ENCODE measurements at regions not wholly inside any gene's neighbourhood (a gene's known extent, or its start where the extent isn't known, plus 50 kb on each side); places are given as distances from the start of the nearest gene placed in this dataset.
"Not testable (repeated sequence)": the region's sequence is repeated elsewhere in the genome, so short reads cannot be mapped to it uniquely, and the experiment has no call there.

DNA sequence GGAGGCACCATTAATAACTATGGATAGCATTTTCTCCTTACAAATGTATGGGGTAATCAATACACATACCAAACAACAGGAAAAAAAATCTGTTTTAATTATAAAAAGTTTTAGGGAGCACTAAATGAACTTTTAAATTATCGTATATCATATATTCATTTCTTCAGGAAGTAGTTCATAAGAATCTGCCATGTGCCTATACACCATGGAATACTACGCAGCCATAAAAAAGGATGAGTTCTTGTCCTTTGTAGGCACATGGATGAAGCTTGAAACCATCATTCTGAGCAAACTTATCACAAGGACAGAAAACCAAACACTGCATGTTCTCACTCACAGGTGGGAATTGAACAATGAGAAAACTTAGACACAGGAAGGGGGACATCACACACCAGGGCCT lies 162.1 kb upstream of the RASA1 start:
- DNase-seq (ENCODE audit: low spot score) = no peak

DNA sequence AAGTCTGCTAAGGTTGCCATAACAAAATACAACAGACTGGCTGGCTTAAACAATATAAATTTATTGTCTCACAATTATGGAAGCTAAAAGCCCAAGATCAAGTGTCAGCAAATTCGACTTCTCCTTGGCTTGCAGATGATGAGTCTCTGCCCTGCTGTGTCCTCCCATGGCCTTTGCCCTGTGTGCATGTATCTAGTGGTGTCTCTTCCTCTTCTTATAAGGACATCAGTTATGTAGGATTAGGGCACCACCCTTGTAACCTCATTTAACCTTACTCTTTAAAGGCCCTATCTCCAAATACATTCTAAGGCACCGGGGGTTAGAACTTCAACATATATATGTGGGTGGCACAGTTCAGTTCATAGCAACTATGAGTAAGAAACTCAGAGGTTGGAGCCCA lies 157.9 kb upstream of the RASA1 start:
- DNase-seq (ENCODE audit: low spot score) = no peak

DNA sequence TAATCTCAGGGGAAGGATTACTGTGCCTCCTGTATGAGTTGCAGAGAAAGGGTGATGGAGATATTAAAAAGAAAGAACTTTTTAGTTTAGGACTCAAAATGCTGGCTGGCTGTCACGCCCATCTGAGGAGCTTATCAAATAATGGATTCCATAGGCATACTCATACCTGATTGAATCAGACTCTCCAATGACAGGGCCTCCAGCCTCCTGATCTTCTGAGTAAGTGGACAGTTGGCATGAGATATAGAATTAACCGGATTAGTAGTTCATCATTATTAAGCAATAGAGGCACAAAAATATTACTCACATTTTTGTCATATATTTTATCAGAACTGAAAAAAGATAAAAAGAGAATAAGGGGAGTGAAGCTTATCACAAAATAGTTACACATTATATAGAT lies 157.0 kb upstream of the RASA1 start:
- DNase-seq (ENCODE audit: low spot score) = no peak

DNA sequence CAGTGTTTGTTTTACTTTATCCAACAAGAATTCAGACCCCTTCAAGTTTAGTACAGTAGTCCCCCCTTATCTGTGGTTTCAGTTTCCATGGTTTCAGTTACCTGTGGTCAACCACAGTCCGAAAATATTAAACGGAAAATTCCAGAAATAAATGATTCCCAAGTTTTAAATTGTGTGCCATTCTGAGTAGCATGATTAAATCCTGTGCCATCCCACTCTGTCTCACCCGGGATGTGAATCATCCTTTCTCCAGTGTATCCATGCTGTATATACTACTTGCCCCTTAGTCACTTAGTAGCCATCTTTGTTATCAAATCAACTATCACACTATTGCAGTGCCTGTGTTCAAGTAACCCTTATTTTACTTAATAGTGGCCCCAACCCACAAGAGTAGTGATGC lies 153.8 kb upstream of the RASA1 start:
- peak; percentile 46 for DNase-seq (ENCODE audit: low spot score)

DNA sequence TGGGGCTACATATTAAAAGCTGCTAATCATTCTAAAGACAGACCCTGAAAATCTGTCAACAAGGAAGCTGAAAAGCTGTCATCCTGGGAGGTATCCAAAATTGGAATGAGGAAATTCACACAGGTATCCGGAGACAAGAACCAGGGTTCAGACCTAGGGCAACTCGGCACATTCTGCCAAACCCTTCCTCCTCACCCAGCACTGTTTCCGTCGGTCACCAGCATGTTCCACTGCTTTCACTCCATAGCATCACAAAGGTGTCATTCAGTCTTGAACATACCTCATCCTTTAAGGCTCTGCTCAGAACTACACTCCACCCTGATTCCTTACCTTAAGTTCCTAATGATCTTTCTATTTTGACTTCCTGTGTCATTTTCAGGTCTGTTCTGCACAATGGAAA lies 153.1 kb upstream of the RASA1 start:
- DNase-seq (ENCODE audit: low spot score) = no peak

DNA sequence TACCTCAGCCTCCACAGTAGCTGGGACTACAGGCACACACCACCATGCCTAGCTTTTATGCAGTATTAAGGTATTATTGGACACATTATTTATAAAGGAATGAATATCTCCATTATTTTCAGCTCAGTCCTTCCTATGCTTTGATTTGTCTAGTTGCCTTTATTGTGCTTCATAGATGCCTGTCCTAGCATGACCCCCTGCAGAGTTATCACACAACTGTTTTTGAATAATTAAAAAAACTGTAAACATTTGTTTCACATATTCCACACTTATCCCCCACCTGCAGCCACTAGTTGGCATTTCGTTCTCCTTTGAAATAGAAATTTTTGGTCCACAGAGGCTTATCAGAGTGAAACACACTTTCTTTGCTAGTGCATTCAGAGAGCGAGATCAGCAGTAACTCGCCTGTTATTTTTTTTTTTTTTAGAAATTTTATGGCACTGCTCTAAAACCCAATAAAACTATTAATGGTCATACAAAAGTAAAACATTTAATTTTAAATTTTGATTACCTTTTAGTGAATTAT lies 151.8 kb upstream of the RASA1 start:
- DNase-seq (ENCODE audit: low spot score) = no peak

DNA sequence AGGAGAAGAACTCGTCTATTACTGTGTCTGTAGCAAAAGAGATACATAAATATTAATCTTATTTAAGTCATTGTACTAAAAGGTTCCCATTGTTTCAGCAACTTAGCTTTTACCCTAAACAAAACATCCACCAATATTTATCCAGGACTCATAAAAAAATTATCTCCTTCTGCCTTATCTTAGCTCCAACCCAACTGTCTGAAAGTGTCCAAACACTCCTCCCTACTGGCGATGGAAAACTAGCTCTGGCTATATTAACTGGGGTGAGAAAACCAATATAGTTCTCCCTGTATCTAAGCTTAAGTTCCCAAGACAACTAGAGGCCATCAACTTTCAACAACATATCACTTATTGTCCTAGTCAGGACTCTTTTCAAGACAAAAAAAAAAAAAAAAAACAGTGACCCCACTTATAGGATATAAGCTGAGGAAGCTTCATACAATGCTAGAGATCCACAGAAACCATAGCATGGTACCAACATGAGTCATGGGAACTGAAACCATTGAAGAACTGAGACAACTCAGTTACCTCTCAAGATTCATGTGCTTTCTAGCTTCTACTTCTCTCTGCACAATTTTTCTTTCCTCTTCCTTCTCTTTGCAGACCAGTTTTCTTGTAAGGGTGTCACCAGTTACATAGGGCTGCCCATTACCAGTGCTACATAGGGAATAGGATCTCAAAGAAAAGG lies 150.7 kb upstream of the RASA1 start:
- no peak for DNase-seq (ENCODE audit: low spot score)

DNA sequence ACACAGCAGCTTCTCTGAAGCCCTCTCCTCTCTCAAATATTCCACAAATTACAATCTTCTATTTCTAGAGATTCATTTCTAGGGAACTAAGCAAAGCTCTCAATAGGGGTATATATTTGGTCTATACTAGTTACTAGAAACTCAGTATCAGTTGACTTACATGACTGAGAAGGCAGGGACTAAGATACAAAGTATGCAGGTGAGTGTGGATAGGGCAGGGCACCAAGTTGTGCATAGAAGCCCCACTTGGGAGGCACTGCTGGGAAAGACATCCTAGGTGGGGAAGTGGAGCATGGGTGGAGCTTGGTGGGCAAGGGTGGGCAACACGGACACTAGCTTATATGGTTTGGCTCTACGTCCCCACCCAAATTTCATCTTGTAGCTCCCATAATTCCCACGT lies 148.1 kb upstream of the RASA1 start:
- no peak for DNase-seq (ENCODE audit: low spot score)

DNA sequence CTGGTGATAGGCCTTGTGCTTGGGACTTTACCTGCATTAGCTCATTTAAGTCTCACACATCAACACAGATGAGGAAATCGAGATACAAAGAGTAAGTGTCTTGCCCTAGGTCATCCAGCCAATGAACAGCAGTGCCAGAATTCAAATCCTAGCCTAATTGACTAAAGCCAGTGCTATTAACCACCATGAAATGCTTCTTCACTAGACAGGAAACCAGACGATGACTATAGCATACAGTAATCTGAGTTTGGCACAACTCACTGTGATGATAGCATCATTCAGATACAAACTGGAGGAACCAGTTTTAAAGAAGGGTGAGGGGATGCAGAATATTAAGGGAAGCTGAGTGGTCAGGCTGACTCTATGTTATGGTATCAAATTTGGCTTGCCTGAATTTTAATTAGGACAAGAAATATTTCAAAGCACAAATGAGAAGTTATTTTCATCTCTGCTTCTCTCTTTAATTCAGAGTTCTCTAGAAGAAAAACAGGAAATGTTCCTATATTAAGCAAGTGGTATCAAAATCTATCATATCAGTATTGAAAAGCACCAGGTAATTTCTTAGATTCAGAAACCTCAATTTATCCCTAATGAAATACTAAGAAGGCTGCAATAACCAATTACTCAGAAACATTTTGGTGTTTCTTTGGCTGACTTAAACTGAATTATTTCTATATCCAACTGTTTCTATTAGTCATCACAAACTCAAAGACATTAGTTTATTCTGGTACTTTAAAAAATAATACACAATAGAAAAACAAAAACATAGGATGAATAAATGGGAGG lies 147.0 kb upstream of the RASA1 start:
- DNase-seq (ENCODE audit: low spot score) = peak; percentile 47

DNA sequence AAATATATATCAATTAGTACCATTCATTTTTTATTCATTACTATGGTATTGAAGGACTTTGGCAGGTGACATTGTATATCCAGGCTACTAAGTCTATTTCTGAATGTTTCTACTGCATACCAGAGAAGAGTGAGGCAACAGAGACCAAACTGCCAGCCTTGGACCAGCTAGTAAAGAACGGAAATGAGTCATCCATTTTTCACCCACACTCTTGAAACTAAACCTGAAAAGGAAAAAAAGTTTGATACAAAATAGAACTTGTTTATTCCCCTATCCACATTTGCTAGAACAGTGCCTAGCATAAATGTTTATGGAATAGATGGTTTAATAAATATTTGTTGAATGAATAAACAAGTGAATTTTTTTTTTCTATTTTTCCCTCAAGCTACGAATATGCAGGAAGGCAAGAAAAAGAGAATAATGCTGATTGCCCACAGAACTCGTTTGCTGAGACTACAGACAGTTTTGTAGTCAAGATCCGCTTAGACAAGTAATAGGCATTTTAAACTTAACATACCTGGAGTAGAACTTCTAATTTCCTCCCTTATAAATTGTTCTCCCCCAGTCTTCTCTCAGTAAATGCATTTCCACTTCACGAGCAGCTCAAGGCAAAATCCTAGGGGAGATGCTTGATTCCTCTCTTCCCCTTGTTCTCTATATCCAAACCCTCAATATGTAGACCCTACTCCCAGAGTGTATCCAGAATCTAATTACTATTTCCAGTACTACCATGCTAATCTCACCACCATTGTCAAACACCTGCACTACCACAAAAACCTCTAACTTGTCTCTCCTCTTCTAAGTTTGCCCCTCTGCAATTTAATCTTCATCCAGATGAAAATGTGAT lies 146.2 kb upstream of the RASA1 start:
- peak; percentile 29 for DNase-seq (ENCODE audit: low spot score)

DNA sequence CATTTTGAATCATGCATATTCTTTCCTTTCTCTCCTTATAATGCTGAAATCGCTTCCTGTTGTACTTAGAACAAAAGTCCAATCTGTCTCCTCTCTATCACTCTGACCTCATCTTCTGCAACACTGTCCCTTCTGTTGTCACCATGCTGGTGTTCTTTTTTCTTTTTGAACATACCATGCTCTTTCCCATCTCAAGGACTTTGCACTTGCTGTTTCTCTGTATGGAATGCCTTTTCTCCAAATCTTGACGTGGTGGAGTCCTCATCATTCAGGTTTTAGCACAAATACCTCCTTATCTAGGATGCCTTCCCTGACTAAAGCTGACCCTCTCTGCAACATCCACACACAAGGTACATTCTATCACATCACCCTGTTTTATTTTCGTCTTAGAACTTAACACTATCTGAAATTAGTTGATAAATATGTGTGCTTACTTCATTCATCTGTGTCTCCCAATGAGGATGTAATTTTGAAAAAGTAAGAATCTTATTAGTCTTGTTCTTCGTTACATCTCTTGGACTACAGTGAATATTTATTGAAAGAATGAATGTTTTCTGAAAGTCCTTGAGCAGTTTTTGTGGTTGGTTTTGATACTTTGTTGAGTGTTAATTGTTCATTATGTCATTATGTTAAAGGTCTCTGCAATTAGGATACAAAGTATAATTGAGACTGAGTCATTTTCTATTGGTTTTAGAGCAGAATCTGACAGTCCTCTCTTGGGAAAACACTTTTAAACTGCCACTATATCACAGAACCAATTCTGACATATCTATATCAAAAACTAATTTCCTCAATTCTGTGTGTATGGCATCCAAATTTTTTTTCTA lies 145.3 kb upstream of the RASA1 start:
- DNase-seq (ENCODE audit: low spot score) = no peak

DNA sequence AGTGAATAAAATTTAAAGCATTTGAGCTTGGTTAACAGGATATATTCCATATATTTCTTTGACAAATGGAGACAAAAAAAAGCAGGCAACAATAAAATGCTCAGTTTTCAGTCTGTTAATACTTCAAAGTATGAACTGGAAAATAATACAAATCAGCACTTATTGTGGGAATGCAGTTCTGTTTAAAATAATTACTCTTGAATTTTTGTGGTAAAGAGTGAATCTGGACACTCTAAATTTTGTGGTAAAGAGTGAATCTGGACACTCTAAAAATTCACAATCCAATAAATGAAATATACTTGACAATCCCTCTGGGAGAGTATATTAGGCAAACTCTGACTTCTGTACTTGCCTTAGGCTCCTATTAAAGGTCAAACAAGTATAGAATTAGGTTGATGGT lies 141.9 kb upstream of the RASA1 start:
- DNase-seq (ENCODE audit: low spot score) = no peak

DNA sequence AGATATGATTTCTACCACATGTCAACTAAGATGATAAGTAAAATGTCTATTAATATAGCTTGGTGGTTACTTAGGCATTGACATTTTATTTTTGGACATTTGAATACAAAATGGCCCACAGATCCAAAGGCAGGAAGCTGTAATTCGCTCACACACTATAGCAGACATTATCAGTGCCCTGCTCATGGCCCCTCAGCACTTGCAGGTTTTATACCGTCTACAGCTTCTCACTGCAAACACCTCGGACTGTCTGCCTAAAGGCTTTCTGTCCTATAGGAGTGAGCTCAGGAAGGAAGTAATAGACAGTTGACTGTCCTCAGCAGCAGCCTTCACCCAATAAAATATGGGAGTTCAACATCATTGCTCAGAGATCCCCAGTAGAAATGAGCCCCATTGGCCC lies 140.8 kb upstream of the RASA1 start:
- DNase-seq (ENCODE audit: low spot score) = no peak

DNA sequence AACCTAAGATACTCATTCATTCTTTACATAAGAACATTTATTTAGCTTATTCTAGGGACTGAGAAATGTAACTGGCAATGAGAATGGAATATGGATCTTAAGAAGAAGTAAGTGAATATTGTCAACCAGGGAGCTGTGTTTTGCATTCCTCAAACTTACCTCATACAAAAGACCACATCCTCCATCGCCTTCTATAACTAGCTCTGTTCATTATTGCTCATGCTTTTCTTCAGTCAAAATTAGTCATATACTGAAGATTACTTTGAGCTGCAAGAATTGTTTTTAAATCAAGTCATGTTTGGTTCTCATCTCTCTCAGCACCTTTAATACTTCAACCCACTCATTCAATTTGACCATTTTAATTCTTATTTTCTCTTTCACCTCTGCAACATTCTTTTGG lies 140.3 kb upstream of the RASA1 start:
- DNase-seq (ENCODE audit: low spot score) = peak; percentile 14

DNA sequence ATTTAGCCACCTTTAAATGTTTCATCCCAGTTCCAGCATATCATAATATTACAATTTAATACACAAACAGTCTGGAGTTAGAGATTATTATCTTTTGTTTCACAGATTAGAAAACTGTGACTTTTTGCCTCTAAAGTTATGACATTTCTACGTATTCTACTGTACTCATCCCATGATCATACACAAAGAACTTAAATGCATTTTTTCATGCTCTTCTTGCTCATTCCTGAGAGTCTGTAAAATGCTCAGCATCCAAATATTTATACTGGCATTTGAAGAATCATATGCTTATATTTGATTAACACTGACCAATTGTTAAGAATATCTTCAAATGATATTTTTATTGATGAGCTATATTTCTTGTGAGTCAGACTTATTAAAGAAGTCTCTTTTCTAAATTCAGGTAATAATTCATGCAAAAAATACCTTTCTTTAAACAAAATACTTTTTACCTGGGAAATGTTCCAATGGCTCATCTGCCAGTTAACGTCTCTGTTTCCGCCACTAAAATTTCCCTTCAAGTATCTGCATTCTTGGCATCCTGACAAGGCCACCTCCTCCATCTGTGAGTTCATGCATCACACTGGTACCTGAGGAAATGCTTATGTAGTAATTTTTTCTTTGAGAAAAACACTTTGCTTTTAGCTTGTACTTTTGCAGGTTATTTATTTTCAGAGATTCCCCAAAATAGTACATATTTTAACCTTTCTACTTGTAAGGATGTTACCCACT lies 139.6 kb upstream of the RASA1 start:
- DNase-seq (ENCODE audit: low spot score) = no peak

DNA sequence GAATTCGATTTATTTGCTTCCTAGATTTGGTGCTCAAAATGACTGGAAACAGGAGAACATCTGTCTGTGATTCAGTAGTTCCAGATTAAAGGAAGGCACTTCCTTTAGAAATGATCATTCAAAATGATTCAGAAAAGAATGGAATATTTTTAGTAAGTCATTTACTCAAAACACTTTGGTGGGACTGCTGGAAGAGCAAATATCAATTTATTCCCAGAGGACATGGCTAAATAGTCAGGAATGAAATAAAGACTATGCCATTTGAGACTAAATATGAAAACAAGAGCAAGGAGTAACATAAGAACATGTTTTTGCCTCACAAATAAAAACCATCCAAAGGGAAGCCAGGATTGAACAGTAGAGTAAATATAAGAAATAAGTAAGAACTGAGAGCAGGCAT lies 138.6 kb upstream of the RASA1 start:
- no peak for DNase-seq (ENCODE audit: low spot score)

DNA sequence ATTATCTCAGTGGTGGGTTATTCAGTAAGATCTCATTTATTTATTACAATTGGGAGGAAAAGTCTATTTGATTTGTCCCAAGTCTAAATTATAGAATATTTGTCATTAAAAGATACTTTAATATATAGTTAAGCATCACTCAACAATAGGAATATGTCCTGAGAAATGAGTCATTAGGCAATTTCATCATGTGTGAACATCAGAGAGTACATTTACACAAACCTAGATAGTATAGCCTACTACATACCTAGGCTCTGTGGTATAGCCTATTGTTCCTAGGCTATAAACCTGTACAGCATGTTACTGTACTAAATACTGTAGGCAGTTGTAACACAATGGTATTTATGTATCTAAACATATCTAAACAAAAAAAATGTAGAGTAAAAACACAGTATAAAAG lies 135.0 kb upstream of the RASA1 start:
- DNase-seq (ENCODE audit: low spot score) = no peak

DNA sequence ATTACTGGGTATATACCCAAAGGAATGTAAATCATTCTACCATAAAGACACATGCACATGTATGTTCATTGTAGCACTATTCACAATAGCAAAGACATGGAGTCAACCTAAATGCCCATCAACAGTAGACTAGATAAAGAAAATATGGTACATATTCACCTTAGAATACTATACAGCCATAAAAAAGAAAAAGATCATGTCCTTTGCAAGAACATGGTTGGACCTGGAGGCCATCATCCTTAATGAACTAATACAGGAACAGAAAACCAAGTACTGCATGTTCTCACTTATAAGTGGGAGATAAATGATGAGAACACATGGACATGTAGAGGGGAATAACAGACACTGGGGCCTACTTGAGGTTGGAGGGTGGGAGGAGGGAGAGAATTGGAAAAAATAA lies 133.2 kb upstream of the RASA1 start:
- DNase-seq (ENCODE audit: low spot score) = not testable (repeated sequence)

DNA sequence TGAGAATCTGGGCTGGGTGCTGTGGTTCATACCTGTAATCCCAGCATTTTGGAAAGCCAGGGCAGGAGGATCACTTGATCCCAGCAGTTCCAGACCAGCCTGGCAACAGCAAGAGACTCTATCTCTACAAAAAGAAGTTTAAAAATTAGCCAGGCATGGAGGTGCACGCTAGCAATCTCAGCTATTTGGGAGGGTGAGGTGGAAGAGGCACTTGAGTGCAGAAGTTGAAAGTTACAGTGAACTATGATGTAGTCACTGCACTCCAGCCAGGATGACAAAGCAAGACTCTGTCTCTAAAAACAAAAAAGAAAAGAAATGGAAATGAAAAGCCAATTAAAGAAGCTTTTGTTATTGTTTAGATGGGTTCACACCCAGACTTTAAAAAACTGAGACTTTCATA lies 131.6 kb upstream of the RASA1 start:
- no peak for DNase-seq (ENCODE audit: low spot score)

DNA sequence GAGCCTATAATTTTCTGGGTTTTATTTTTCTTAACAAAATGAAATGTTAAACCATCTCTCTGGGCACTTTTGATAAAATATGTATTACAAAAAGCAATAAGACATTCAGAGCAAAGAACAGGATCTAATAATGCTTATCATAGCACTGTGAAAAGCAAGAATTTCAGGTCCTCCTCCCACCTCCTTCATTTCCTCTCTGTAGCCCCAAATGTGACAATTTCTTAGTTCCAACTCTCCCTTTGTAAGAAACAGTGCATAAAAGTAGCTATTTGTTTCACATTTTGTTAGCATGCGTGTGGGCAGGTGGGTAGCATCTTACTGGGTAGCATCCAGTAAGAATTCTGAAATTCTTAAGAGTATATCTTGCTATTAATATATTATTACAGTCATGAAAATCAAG lies 130.9 kb upstream of the RASA1 start:
- DNase-seq (ENCODE audit: low spot score) = no peak

DNA sequence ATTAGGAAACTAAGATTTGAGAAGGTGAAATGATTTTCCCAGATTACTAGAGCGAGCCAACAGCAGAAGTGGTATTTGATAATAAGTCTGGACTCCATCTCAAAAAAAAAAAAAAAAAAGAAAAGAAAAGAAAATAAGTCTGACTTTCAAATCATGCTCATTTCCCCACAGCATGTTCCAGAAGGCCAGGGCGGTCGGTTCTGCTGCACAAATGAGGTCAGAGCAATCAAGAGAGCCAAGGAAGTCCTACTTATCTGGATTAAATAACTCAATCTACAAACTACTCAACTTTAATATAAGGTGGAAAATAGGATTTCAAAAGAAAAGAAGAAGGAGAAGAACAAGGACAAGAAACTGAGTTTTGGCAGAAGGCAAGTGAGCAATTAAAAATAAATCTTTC lies 130.4 kb upstream of the RASA1 start:
- DNase-seq (ENCODE audit: low spot score) = no peak

Data from AG08396 (cell line).